ENCODE measurements at regions not wholly inside any gene's neighbourhood (a gene's known extent, or its start where the extent isn't known, plus 50 kb on each side); places are given as distances from the start of the nearest gene placed in this dataset.
"Not testable (repeated sequence)": the region's sequence is repeated elsewhere in the genome, so short reads cannot be mapped to it uniquely, and the experiment has no call there.

GRCh38 chr17:31798205-31798724, 60.8 kb downstream of the COPRS start:
- no peak overlapping the region for H3K27ac ChIP-seq (ENCODE audit: insufficient read depth, low read depth, low read length)
- H3K4me2 ChIP-seq (ENCODE audit: insufficient read depth, low read length), result no peak overlapping the region
- H3K79me2 ChIP-seq (ENCODE audit: control insufficient read depth, insufficient read depth, low read length), result no peaks in the 10 kb centered on the region
- H3K9me1 ChIP-seq (replicated peaks; ENCODE audit: control insufficient read depth, extremely low read depth, insufficient read depth, low read length), result no peaks in the 10 kb centered on the region
- no peaks in the 10 kb centered on the region for H3K9me3 ChIP-seq (replicated peaks; ENCODE audit: control insufficient read depth, insufficient read depth, low read length)
- ChIA-PET POLR2A (no interaction called here), CTCF (no interaction called here)
- no peak for TF ChIP-seq MAX (IDR thresholded peaks at IDR 0.05; ENCODE audit: insufficient read depth, insufficient read length)
- no peak overlapping the region for H3K4me3 ChIP-seq (replicated peaks in 1 of 3; ENCODE audit: insufficient read depth in 1 of 3, low read depth in 1 of 3, low read length in 3 of 3)
- FAIRE-seq (no peak), DNase-seq (ENCODE audit: low read depth, low spot score) (no peak)
- no peak overlapping the region for H2AFZ ChIP-seq (ENCODE audit: low read depth, low read length)
- dilution Hi-C loops (cut with MboI; ENCODE audit: extremely low pct_ligation_motif_present, low sequenced_read_pairs), result no loop called here
- intact Hi-C loops (cut with micrococcal nuclease), result no loop called here
- H3K36me3 ChIP-seq (ENCODE audit: control insufficient read depth in 2 of 2, extremely low read depth in 1 of 2, insufficient read depth in 2 of 2, low read length in 2 of 2), result no peaks in the 10 kb centered on the region
- no peaks in the 10 kb centered on the region for H4K20me1 ChIP-seq (replicated peaks; ENCODE audit: control insufficient read depth, extremely low read depth, insufficient read depth, low read length)
- H3K4me1 ChIP-seq (ENCODE audit: control insufficient read depth, extremely low read depth, insufficient read depth, low read length), result no peaks in the 10 kb centered on the region
- peaks cover 3 to 4% of the 10 kb centered on the region in 2 experiments for H3K27me3 ChIP-seq (ENCODE audit: control insufficient read depth in 2 of 2, insufficient read depth in 2 of 2, low read length in 2 of 2)
- no peak overlapping the region for H3K9ac ChIP-seq (replicated peaks; ENCODE audit: extremely low read depth, insufficient read depth, low read length)
- no TSS peak for BruUV-seq (replicated peaks)

GRCh38 chr17:31795941-31796340, 63.1 kb downstream of the COPRS start:
- H3K27me3 ChIP-seq (ENCODE audit: control insufficient read depth in 2 of 2, insufficient read depth in 2 of 2, low read length in 2 of 2); H3K9ac ChIP-seq (replicated peaks; ENCODE audit: extremely low read depth, insufficient read depth, low read length); H4K20me1 ChIP-seq (replicated peaks; ENCODE audit: control insufficient read depth, extremely low read depth, insufficient read depth, low read length); dilution Hi-C loops (cut with MboI; ENCODE audit: extremely low pct_ligation_motif_present, low sequenced_read_pairs); H3K4me1 ChIP-seq (ENCODE audit: control insufficient read depth, extremely low read depth, insufficient read depth, low read length); H3K36me3 ChIP-seq (ENCODE audit: control insufficient read depth in 2 of 2, extremely low read depth in 1 of 2, insufficient read depth in 2 of 2, low read length in 2 of 2); H3K4me2 ChIP-seq (ENCODE audit: insufficient read depth, low read length); BruUV-seq (replicated peaks); H3K9me1 ChIP-seq (replicated peaks; ENCODE audit: control insufficient read depth, extremely low read depth, insufficient read depth, low read length); intact Hi-C loops (cut with micrococcal nuclease); H3K4me3 ChIP-seq (replicated peaks in 1 of 3; ENCODE audit: insufficient read depth in 1 of 3, low read depth in 1 of 3, low read length in 3 of 3); H3K27ac ChIP-seq (ENCODE audit: insufficient read depth, low read depth, low read length); H3K9me3 ChIP-seq (replicated peaks; ENCODE audit: control insufficient read depth, insufficient read depth, low read length); DNase-seq (ENCODE audit: low read depth, low spot score); CTCF ChIA-PET; FAIRE-seq; POLR2A ChIA-PET; H2AFZ ChIP-seq (ENCODE audit: low read depth, low read length); H3K79me2 ChIP-seq (ENCODE audit: control insufficient read depth, insufficient read depth, low read length): not testable (repeated sequence)
